Inflammatory macrophage treated with lipopolysaccharide for 1 hour (primary cell): ENCODE measurements at regions not wholly inside any gene's neighbourhood (a gene's known extent, or its start where the extent isn't known, plus 50 kb on each side); places are given as distances from the start of the nearest gene placed in this dataset.
"Not testable (repeated sequence)": the region's sequence is repeated elsewhere in the genome, so short reads cannot be mapped to it uniquely, and the experiment has no call there.

Experiments
- DNase-seq, 2 donors: peaks; one replicate each; pipeline ENCODE4 v3.0.0-alpha.2; 2020 to 2022

- not testable (repeated sequence) for DNase-seq
These were observed 705.1 kb downstream of the STPG2 start for GRCh38 chr4:97437998-97438705.

GRCh38 chr4:97453186-97453585 is 690.1 kb downstream of the STPG2 start:
- DNase-seq: no peak

- no peak for DNase-seq
These were observed 686.0 kb downstream of the STPG2 start for GRCh38 chr4:97457253-97457652.

GRCh38 chr4:97468272-97468671 is 675.0 kb downstream of the STPG2 start:
- DNase-seq: no peak

GRCh38 chr4:97475621-97476020 is 667.7 kb downstream of the STPG2 start:
- no peak for DNase-seq

- no peak for DNase-seq
These were observed 665.3 kb downstream of the STPG2 start for GRCh38 chr4:97477974-97478373.

GRCh38 chr4:97479388-97479787 is 663.9 kb downstream of the STPG2 start:
- no peak for DNase-seq

- DNase-seq: no peak
These were observed 651.4 kb downstream of the STPG2 start for GRCh38 chr4:97491856-97492255.

- DNase-seq: no peak
These were observed 649.3 kb downstream of the STPG2 start for GRCh38 chr4:97493815-97494518.

- DNase-seq: no peak
These were observed 646.9 kb downstream of the STPG2 start for GRCh38 chr4:97496298-97496873.

GRCh38 chr4:97498875-97499274 is 644.4 kb downstream of the STPG2 start:
- no peak for DNase-seq

- DNase-seq: no peak
These were observed 642.9 kb downstream of the STPG2 start for GRCh38 chr4:97500423-97500822.

GRCh38 chr4:97504713-97505112 is 638.6 kb downstream of the STPG2 start:
- no peak for DNase-seq

- no peak for DNase-seq
These were observed 635.6 kb downstream of the STPG2 start for GRCh38 chr4:97507587-97508245.
